Uterus (tissue), 3 donors: ENCODE measurements at regions not wholly inside any gene's neighbourhood (a gene's known extent, or its start where the extent isn't known, plus 50 kb on each side); places are given as distances from the start of the nearest gene placed in this dataset.

Experiments used
- DNase-seq, 2 donors: peaks; one replicate each; pipeline ENCODE4 v3.0.0-alpha.2; 2019 to 2020
- H3K27ac ChIP-seq, 2 donors: fragments of 200-600 bp; sonication (generic); 1 replicate in 1 of 2; 2 replicates in 1 of 2; pipeline ENCODE4 v1.5.1; 2016 to 2018
- H3K27me3 ChIP-seq, 2 donors: fragments of 200-600 bp; sonication (generic); one replicate each; pipeline ENCODE4 v1.5.1; 2018 to 2019; ENCODE audit warnings: control low read depth in 1 of 2
- H3K36me3 ChIP-seq, 2 donors: fragments of 200-600 bp; sonication (generic); one replicate each; pipeline ENCODE4 v1.5.1; 2019; ENCODE audit warnings: control low read depth in 1 of 2
- H3K4me1 ChIP-seq, 2 donors: fragments of 200-600 bp; sonication (generic); one replicate each; pipeline ENCODE4 v1.5.1; 2018 to 2019; ENCODE audit warnings: control low read depth in 1 of 2
- H3K4me3 ChIP-seq, 2 donors: fragments of 200-600 bp; sonication (generic); 1 replicate in 1 of 2; 2 replicates in 1 of 2; pipeline ENCODE4 v1.5.1; 2018 to 2019; ENCODE audit warnings: mild to moderate bottlenecking in 1 of 2
- H3K9me3 ChIP-seq, 2 donors: fragments of 200-600 bp; sonication (generic); one replicate each; pipeline ENCODE4 v1.5.1; 2019; ENCODE audit warnings: control low read depth in 1 of 2
- CTCF ChIP-seq, 4 experiments: fragments of 200-600 bp in 2 of 4; fragments of 450-650 bp in 2 of 4; sonication (generic) in 2 of 4; IDR thresholded peaks; one replicate each; pipeline ENCODE4 v1.5.1; 2016 to 2019; ENCODE audit warnings: antibody characterized with exemption in 4 of 4, mild to moderate bottlenecking in 2 of 4, moderate library complexity in 1 of 4
- POLR2A ChIP-seq, 2 donors: fragments of 450-650 bp; IDR thresholded peaks; one replicate each; pipeline ENCODE4 v1.6.1; 2016; ENCODE audit warnings: antibody characterized with exemption in 2 of 2, mild to moderate bottlenecking in 1 of 2, moderate library complexity in 1 of 2
- intact Hi-C: fragments of 100-400 bp; cut with DNase I; formaldehyde crosslinking; loops from one replicate; pipeline ENCODE4 v1.15.1; 2023; ENCODE audit warnings: low total_unique reads
- donor health status: DM: yes; HTN: yes; CAD: no.

- Histone ChIP-seq H3K9me3 (no peaks in the 10 kb centered on the region), H3K4me1 (no peaks in the 10 kb centered on the region), H3K27ac (no peak overlapping the region), H3K36me3 (no peaks in the 10 kb centered on the region), H3K27me3 (no peaks in the 10 kb centered on the region), H3K4me3 (no peak overlapping the region)
- no peak for DNase-seq
- intact Hi-C loops: no loop called here
- no peak for TF ChIP-seq CTCF (IDR thresholded peaks at IDR 0.05)
- no peak for TF ChIP-seq POLR2A (IDR thresholded peaks at IDR 0.05)
Observed at GRCh38 chr5:53191548-53192165, 82.1 kb upstream of the MOCS2 start.

- intact Hi-C loops: no loop called here
- Histone ChIP-seq H3K27ac (no peak overlapping the region), H3K4me1 (no peaks in the 10 kb centered on the region), H3K27me3 (no peaks in the 10 kb centered on the region), H3K36me3 (no peaks in the 10 kb centered on the region), H3K4me3 (no peak overlapping the region), H3K9me3 (no peaks in the 10 kb centered on the region)
- no peak for TF ChIP-seq CTCF (IDR thresholded peaks at IDR 0.05)
- no peak for TF ChIP-seq POLR2A (IDR thresholded peaks at IDR 0.05)
- DNase-seq: no peak
Observed at GRCh38 chr5:53194086-53194485, 84.5 kb upstream of the MOCS2 start.

GRCh38 chr5:53199882-53200281, 90.3 kb upstream of the MOCS2 start:
- no peak for TF ChIP-seq CTCF (IDR thresholded peaks at IDR 0.05)
- no peak for TF ChIP-seq POLR2A (IDR thresholded peaks at IDR 0.05)
- no peaks in the 10 kb centered on the region for H3K27me3 ChIP-seq
- H3K4me3 ChIP-seq: no peak overlapping the region
- DNase-seq: no peak
- no peaks in the 10 kb centered on the region for H3K36me3 ChIP-seq
- intact Hi-C loops: no loop called here
- no peaks in the 10 kb centered on the region for H3K9me3 ChIP-seq
- no peak overlapping the region for H3K27ac ChIP-seq
- H3K4me1 ChIP-seq: no peaks in the 10 kb centered on the region

GRCh38 chr5:53200306-53200705, 90.7 kb upstream of the MOCS2 start:
- TF ChIP-seq POLR2A (IDR thresholded peaks at IDR 0.05) (no peak), CTCF (IDR thresholded peaks at IDR 0.05) (no peak)
- H3K36me3 ChIP-seq: no peaks in the 10 kb centered on the region
- no peaks in the 10 kb centered on the region for H3K4me1 ChIP-seq
- no peak for DNase-seq
- no peaks in the 10 kb centered on the region for H3K9me3 ChIP-seq
- no peak overlapping the region for H3K4me3 ChIP-seq
- H3K27ac ChIP-seq: no peak overlapping the region
- no peaks in the 10 kb centered on the region for H3K27me3 ChIP-seq
- intact Hi-C loops: no loop called here

GRCh38 chr5:53201746-53202145, 92.2 kb upstream of the MOCS2 start:
- no peaks in the 10 kb centered on the region for H3K27me3 ChIP-seq
- no peaks in the 10 kb centered on the region for H3K36me3 ChIP-seq
- H3K9me3 ChIP-seq: no peaks in the 10 kb centered on the region
- no peaks in the 10 kb centered on the region for H3K4me1 ChIP-seq
- no peak for DNase-seq
- no peak for TF ChIP-seq POLR2A (IDR thresholded peaks at IDR 0.05)
- no peak for TF ChIP-seq CTCF (IDR thresholded peaks at IDR 0.05)
- no peak overlapping the region for H3K4me3 ChIP-seq
- H3K27ac ChIP-seq: no peak overlapping the region
- intact Hi-C loops: no loop called here
